EL (cell line): ENCODE measurements at regions not wholly inside any gene's neighbourhood (a gene's known extent, or its start where the extent isn't known, plus 50 kb on each side); places are given as distances from the start of the nearest gene placed in this dataset.
"Not testable (repeated sequence)": the region's sequence is repeated elsewhere in the genome, so short reads cannot be mapped to it uniquely, and the experiment has no call there.

Experiments
- DNase-seq: peaks from one replicate; pipeline ENCODE4 v3.0.0-alpha.2; 2016

- DNase-seq = no peak
These were observed 924.3 kb upstream of the CDH10 start for GRCh38 chr5:25568989-25569625.

- no peak for DNase-seq
These were observed 923.5 kb upstream of the CDH10 start for GRCh38 chr5:25568294-25568693.

GRCh38 chr5:25567881-25568280 lies 923.1 kb upstream of the CDH10 start:
- DNase-seq = no peak

GRCh38 chr5:25562656-25563055 lies 917.9 kb upstream of the CDH10 start:
- DNase-seq = no peak

- DNase-seq = no peak
These were observed 909.3 kb upstream of the CDH10 start for GRCh38 chr5:25554077-25554476.

GRCh38 chr5:25552871-25553481 lies 908.2 kb upstream of the CDH10 start:
- no peak for DNase-seq

GRCh38 chr5:25550793-25551192 lies 906.0 kb upstream of the CDH10 start:
- no peak for DNase-seq

GRCh38 chr5:25544652-25545249 lies 900.0 kb upstream of the CDH10 start:
- DNase-seq = no peak

GRCh38 chr5:25540628-25541027 lies 895.9 kb upstream of the CDH10 start:
- DNase-seq = no peak

- DNase-seq = no peak
These were observed 894.8 kb upstream of the CDH10 start for GRCh38 chr5:25539536-25539935.

GRCh38 chr5:25536461-25536860 lies 891.7 kb upstream of the CDH10 start:
- DNase-seq = not testable (repeated sequence)

- DNase-seq = no peak
These were observed 871.4 kb upstream of the CDH10 start for GRCh38 chr5:25516141-25516540.

GRCh38 chr5:25515525-25515924 lies 870.7 kb upstream of the CDH10 start:
- no peak for DNase-seq

GRCh38 chr5:25510692-25511091 lies 865.9 kb upstream of the CDH10 start:
- DNase-seq = not testable (repeated sequence)

- not testable (repeated sequence) for DNase-seq
These were observed 863.2 kb upstream of the CDH10 start for GRCh38 chr5:25508011-25508410.

- no peak for DNase-seq
These were observed 855.9 kb upstream of the CDH10 start for GRCh38 chr5:25500635-25501034.

GRCh38 chr5:25489834-25490538 lies 845.2 kb upstream of the CDH10 start:
- no peak for DNase-seq

- no peak for DNase-seq
These were observed 843.3 kb upstream of the CDH10 start for GRCh38 chr5:25488119-25488518.

GRCh38 chr5:25484391-25484790 lies 839.6 kb upstream of the CDH10 start:
- DNase-seq = no peak

- DNase-seq = no peak
These were observed 836.7 kb upstream of the CDH10 start for GRCh38 chr5:25481463-25481862.

GRCh38 chr5:25459082-25459481 lies 814.3 kb upstream of the CDH10 start:
- DNase-seq = no peak

- DNase-seq = no peak
These were observed 813.9 kb upstream of the CDH10 start for GRCh38 chr5:25458628-25459027.

GRCh38 chr5:25453500-25453899 lies 808.7 kb upstream of the CDH10 start:
- DNase-seq = no peak

GRCh38 chr5:25451294-25451693 lies 806.5 kb upstream of the CDH10 start:
- no peak for DNase-seq
